ENCODE measurements at regions not wholly inside any gene's neighbourhood (a gene's known extent, or its start where the extent isn't known, plus 50 kb on each side); places are given as distances from the start of the nearest gene placed in this dataset.
"Not testable (repeated sequence)": the region's sequence is repeated elsewhere in the genome, so short reads cannot be mapped to it uniquely, and the experiment has no call there.

GRCh38 chr9:82474235-82474634 is 485.7 kb downstream of the SPATA31D1 start:
- H3K9me3 ChIP-seq (ENCODE audit: control insufficient read depth in 1 of 2, low read length in 2 of 2), result no peaks in the 10 kb centered on the region
- H3K4me1 ChIP-seq (ENCODE audit: control insufficient read depth in 1 of 2, insufficient read depth in 2 of 2, low read length in 2 of 2), result no peaks in the 10 kb centered on the region
- no peak overlapping the region for H3K9ac ChIP-seq (ENCODE audit: low read depth in 1 of 2, low read length in 2 of 2)
- no peaks in the 10 kb centered on the region for H3K36me3 ChIP-seq (ENCODE audit: control insufficient read depth in 1 of 2, insufficient read depth in 2 of 2, low read length in 2 of 2)
- H3K27me3 ChIP-seq (ENCODE audit: control insufficient read depth in 1 of 2, insufficient read depth in 2 of 2, low read length in 2 of 2), result no peaks in the 10 kb centered on the region
- no peak overlapping the region for H3K27ac ChIP-seq (ENCODE audit: low read depth, low read length)
- no peak overlapping the region for H3K4me3 ChIP-seq (ENCODE audit: low read depth in 1 of 2, low read length in 2 of 2)

GRCh38 chr9:82475584-82476301 is 487.2 kb downstream of the SPATA31D1 start:
- Histone ChIP-seq H3K27me3 (ENCODE audit: control insufficient read depth in 1 of 2, insufficient read depth in 2 of 2, low read length in 2 of 2) (no peaks in the 10 kb centered on the region), H3K4me1 (ENCODE audit: control insufficient read depth in 1 of 2, insufficient read depth in 2 of 2, low read length in 2 of 2) (no peaks in the 10 kb centered on the region), H3K9ac (ENCODE audit: low read depth in 1 of 2, low read length in 2 of 2) (no peak overlapping the region), H3K36me3 (ENCODE audit: control insufficient read depth in 1 of 2, insufficient read depth in 2 of 2, low read length in 2 of 2) (no peaks in the 10 kb centered on the region), H3K27ac (ENCODE audit: low read depth, low read length) (no peak overlapping the region), H3K4me3 (ENCODE audit: low read depth in 1 of 2, low read length in 2 of 2) (no peak overlapping the region), H3K9me3 (ENCODE audit: control insufficient read depth in 1 of 2, low read length in 2 of 2) (no peaks in the 10 kb centered on the region)

- no peak overlapping the region for H3K4me3 ChIP-seq (ENCODE audit: low read depth in 1 of 2, low read length in 2 of 2)
- H3K27me3 ChIP-seq (ENCODE audit: control insufficient read depth in 1 of 2, insufficient read depth in 2 of 2, low read length in 2 of 2), result no peaks in the 10 kb centered on the region
- H3K9me3 ChIP-seq (ENCODE audit: control insufficient read depth in 1 of 2, low read length in 2 of 2), result no peaks in the 10 kb centered on the region
- no peak overlapping the region for H3K27ac ChIP-seq (ENCODE audit: low read depth, low read length)
- no peaks in the 10 kb centered on the region for H3K36me3 ChIP-seq (ENCODE audit: control insufficient read depth in 1 of 2, insufficient read depth in 2 of 2, low read length in 2 of 2)
- H3K4me1 ChIP-seq (ENCODE audit: control insufficient read depth in 1 of 2, insufficient read depth in 2 of 2, low read length in 2 of 2), result no peaks in the 10 kb centered on the region
- H3K9ac ChIP-seq (ENCODE audit: low read depth in 1 of 2, low read length in 2 of 2), result no peak overlapping the region
Measured at GRCh38 chr9:82480921-82481320, 492.3 kb downstream of the SPATA31D1 start.

GRCh38 chr9:82487935-82488312 is 499.4 kb downstream of the SPATA31D1 start:
- H3K4me3 ChIP-seq (ENCODE audit: low read depth in 1 of 2, low read length in 2 of 2), result no peak overlapping the region
- H3K27me3 ChIP-seq (ENCODE audit: control insufficient read depth in 1 of 2, insufficient read depth in 2 of 2, low read length in 2 of 2), result no peaks in the 10 kb centered on the region
- H3K9ac ChIP-seq (ENCODE audit: low read depth in 1 of 2, low read length in 2 of 2), result no peak overlapping the region
- no peaks in the 10 kb centered on the region for H3K36me3 ChIP-seq (ENCODE audit: control insufficient read depth in 1 of 2, insufficient read depth in 2 of 2, low read length in 2 of 2)
- H3K27ac ChIP-seq (ENCODE audit: low read depth, low read length), result no peak overlapping the region
- H3K9me3 ChIP-seq (ENCODE audit: control insufficient read depth in 1 of 2, low read length in 2 of 2), result no peaks in the 10 kb centered on the region
- H3K4me1 ChIP-seq (ENCODE audit: control insufficient read depth in 1 of 2, insufficient read depth in 2 of 2, low read length in 2 of 2), result no peaks in the 10 kb centered on the region

- Histone ChIP-seq H3K9ac (ENCODE audit: low read depth in 1 of 2, low read length in 2 of 2) (no peak overlapping the region), H3K4me3 (ENCODE audit: low read depth in 1 of 2, low read length in 2 of 2) (peak overlapping the region in 1 of 2 donors; percentile 6), H3K27me3 (ENCODE audit: control insufficient read depth in 1 of 2, insufficient read depth in 2 of 2, low read length in 2 of 2) (no peaks in the 10 kb centered on the region), H3K4me1 (ENCODE audit: control insufficient read depth in 1 of 2, insufficient read depth in 2 of 2, low read length in 2 of 2) (no peaks in the 10 kb centered on the region), H3K27ac (ENCODE audit: low read depth, low read length) (no peak overlapping the region), H3K36me3 (ENCODE audit: control insufficient read depth in 1 of 2, insufficient read depth in 2 of 2, low read length in 2 of 2) (no peaks in the 10 kb centered on the region), H3K9me3 (ENCODE audit: control insufficient read depth in 1 of 2, low read length in 2 of 2) (no peaks in the 10 kb centered on the region)
Measured at GRCh38 chr9:82488313-82489200, 500.0 kb downstream of the SPATA31D1 start.

GRCh38 chr9:82489201-82489821 is 500.7 kb downstream of the SPATA31D1 start:
- Histone ChIP-seq H3K27ac (ENCODE audit: low read depth, low read length) (no peak overlapping the region), H3K9me3 (ENCODE audit: control insufficient read depth in 1 of 2, low read length in 2 of 2) (no peaks in the 10 kb centered on the region), H3K4me3 (ENCODE audit: low read depth in 1 of 2, low read length in 2 of 2) (peak overlapping the region in 1 of 2 donors; percentile 6), H3K36me3 (ENCODE audit: control insufficient read depth in 1 of 2, insufficient read depth in 2 of 2, low read length in 2 of 2) (no peaks in the 10 kb centered on the region), H3K9ac (ENCODE audit: low read depth in 1 of 2, low read length in 2 of 2) (no peak overlapping the region), H3K4me1 (ENCODE audit: control insufficient read depth in 1 of 2, insufficient read depth in 2 of 2, low read length in 2 of 2) (no peaks in the 10 kb centered on the region), H3K27me3 (ENCODE audit: control insufficient read depth in 1 of 2, insufficient read depth in 2 of 2, low read length in 2 of 2) (no peaks in the 10 kb centered on the region)

- no peaks in the 10 kb centered on the region for H3K27me3 ChIP-seq (ENCODE audit: control insufficient read depth in 1 of 2, insufficient read depth in 2 of 2, low read length in 2 of 2)
- H3K27ac ChIP-seq (ENCODE audit: low read depth, low read length), result no peak overlapping the region
- H3K4me1 ChIP-seq (ENCODE audit: control insufficient read depth in 1 of 2, insufficient read depth in 2 of 2, low read length in 2 of 2), result no peaks in the 10 kb centered on the region
- H3K4me3 ChIP-seq (ENCODE audit: low read depth in 1 of 2, low read length in 2 of 2), result no peak overlapping the region
- no peak overlapping the region for H3K9ac ChIP-seq (ENCODE audit: low read depth in 1 of 2, low read length in 2 of 2)
- no peaks in the 10 kb centered on the region for H3K9me3 ChIP-seq (ENCODE audit: control insufficient read depth in 1 of 2, low read length in 2 of 2)
- no peaks in the 10 kb centered on the region for H3K36me3 ChIP-seq (ENCODE audit: control insufficient read depth in 1 of 2, insufficient read depth in 2 of 2, low read length in 2 of 2)
Measured at GRCh38 chr9:82490019-82490499, 501.5 kb downstream of the SPATA31D1 start.

GRCh38 chr9:82490821-82491220 is 502.2 kb downstream of the SPATA31D1 start:
- H3K36me3 ChIP-seq (ENCODE audit: control insufficient read depth in 1 of 2, insufficient read depth in 2 of 2, low read length in 2 of 2); H3K27ac ChIP-seq (ENCODE audit: low read depth, low read length); H3K4me3 ChIP-seq (ENCODE audit: low read depth in 1 of 2, low read length in 2 of 2); H3K9ac ChIP-seq (ENCODE audit: low read depth in 1 of 2, low read length in 2 of 2); H3K4me1 ChIP-seq (ENCODE audit: control insufficient read depth in 1 of 2, insufficient read depth in 2 of 2, low read length in 2 of 2); H3K27me3 ChIP-seq (ENCODE audit: control insufficient read depth in 1 of 2, insufficient read depth in 2 of 2, low read length in 2 of 2); H3K9me3 ChIP-seq (ENCODE audit: control insufficient read depth in 1 of 2, low read length in 2 of 2): not testable (repeated sequence)

- H3K27ac ChIP-seq (ENCODE audit: low read depth, low read length), result no peak overlapping the region
- H3K9ac ChIP-seq (ENCODE audit: low read depth in 1 of 2, low read length in 2 of 2), result no peak overlapping the region
- H3K4me1 ChIP-seq (ENCODE audit: control insufficient read depth in 1 of 2, insufficient read depth in 2 of 2, low read length in 2 of 2), result no peaks in the 10 kb centered on the region
- no peaks in the 10 kb centered on the region for H3K9me3 ChIP-seq (ENCODE audit: control insufficient read depth in 1 of 2, low read length in 2 of 2)
- no peaks in the 10 kb centered on the region for H3K27me3 ChIP-seq (ENCODE audit: control insufficient read depth in 1 of 2, insufficient read depth in 2 of 2, low read length in 2 of 2)
- no peaks in the 10 kb centered on the region for H3K36me3 ChIP-seq (ENCODE audit: control insufficient read depth in 1 of 2, insufficient read depth in 2 of 2, low read length in 2 of 2)
- no peak overlapping the region for H3K4me3 ChIP-seq (ENCODE audit: low read depth in 1 of 2, low read length in 2 of 2)
Measured at GRCh38 chr9:82491604-82492003, 503.0 kb downstream of the SPATA31D1 start.

- no peaks in the 10 kb centered on the region for H3K9me3 ChIP-seq (ENCODE audit: control insufficient read depth in 1 of 2, low read length in 2 of 2)
- H3K27me3 ChIP-seq (ENCODE audit: control insufficient read depth in 1 of 2, insufficient read depth in 2 of 2, low read length in 2 of 2), result no peaks in the 10 kb centered on the region
- no peak overlapping the region for H3K4me3 ChIP-seq (ENCODE audit: low read depth in 1 of 2, low read length in 2 of 2)
- H3K36me3 ChIP-seq (ENCODE audit: control insufficient read depth in 1 of 2, insufficient read depth in 2 of 2, low read length in 2 of 2), result no peaks in the 10 kb centered on the region
- H3K9ac ChIP-seq (ENCODE audit: low read depth in 1 of 2, low read length in 2 of 2), result no peak overlapping the region
- no peak overlapping the region for H3K27ac ChIP-seq (ENCODE audit: low read depth, low read length)
- no peaks in the 10 kb centered on the region for H3K4me1 ChIP-seq (ENCODE audit: control insufficient read depth in 1 of 2, insufficient read depth in 2 of 2, low read length in 2 of 2)
Measured at GRCh38 chr9:82492274-82492673, 503.7 kb downstream of the SPATA31D1 start.

Data from duodenal mucosa (tissue), 2 donors.